Karpas-422 (cell line): ENCODE measurements at regions not wholly inside any gene's neighbourhood (a gene's known extent, or its start where the extent isn't known, plus 50 kb on each side); places are given as distances from the start of the nearest gene placed in this dataset.

ENCODE experiments used
- DNase-seq: peaks from one replicate; pipeline ENCODE4 v3.0.0-alpha.2; 2015
- H2AFZ ChIP-seq: fragments of 200-600 bp; sonication (generic); 2 replicates; pipeline ENCODE4 v1.6.1; 2014; ENCODE audit warnings: antibody characterized with exemption, low read length, mixed read lengths
- H3K27ac ChIP-seq: fragments of 200-600 bp; sonication (generic); 2 replicates; pipeline ENCODE4 v1.5.1; 2014; ENCODE audit warnings: mild to moderate bottlenecking, low read length, moderate library complexity
- H3K27me3 ChIP-seq: fragments of 200-600 bp; sonication (generic); 2 replicates; pipeline ENCODE4 v1.6.1; 2014; ENCODE audit warnings: low read length, mixed read lengths
- H3K36me3 ChIP-seq: fragments of 200-600 bp; sonication (generic); 2 replicates; pipeline ENCODE4 v1.6.1; 2014; ENCODE audit warnings: low read length, mixed read lengths; ENCODE audit not compliant: insufficient read depth
- H3K4me1 ChIP-seq: fragments of 200-600 bp; sonication (generic); 2 replicates; pipeline ENCODE4 v1.6.1; 2014; ENCODE audit warnings: mild to moderate bottlenecking, low read length, mixed read lengths
- H3K4me2 ChIP-seq: fragments of 200-600 bp; sonication (generic); 2 replicates; pipeline ENCODE4 v1.6.1; 2014; ENCODE audit warnings: low read length, low read depth, mild to moderate bottlenecking; ENCODE audit not compliant: poor library complexity, severe bottlenecking
- H3K4me3 ChIP-seq: fragments of 200-600 bp; sonication (generic); 2 replicates; pipeline ENCODE4 v1.5.1; 2014; ENCODE audit warnings: mild to moderate bottlenecking, antibody characterized with exemption, low read length, mixed read lengths
- H3K79me2 ChIP-seq: fragments of 200-600 bp; sonication (generic); 2 replicates; pipeline ENCODE4 v1.6.1; 2014; ENCODE audit warnings: mild to moderate bottlenecking, low read length, mixed read lengths
- H3K9ac ChIP-seq: fragments of 200-600 bp; sonication (generic); 2 replicates; pipeline ENCODE4 v1.6.0; 2014; ENCODE audit warnings: low read length
- H3K9me2 ChIP-seq: fragments of 200-600 bp; sonication (generic), shearing (Covaris generic); replicated peaks from 2 replicates; pipeline ENCODE4 v1.6.0; 2014; ENCODE audit warnings: mild to moderate bottlenecking, low read length, moderate library complexity; ENCODE audit not compliant: insufficient read depth
- H3K9me3 ChIP-seq: fragments of 300-700, 200-600 bp; sonication (generic); 2 replicates; pipeline ENCODE4 v1.6.1; 2014; ENCODE audit warnings: low read length, mixed read lengths
- H4K20me1 ChIP-seq: fragments of 200-600 bp; sonication (generic); 2 replicates; pipeline ENCODE4 v1.6.1; 2014; ENCODE audit warnings: mild to moderate bottlenecking, antibody characterized with exemption, low read length, low read depth; ENCODE audit not compliant: insufficient read depth

DNA sequence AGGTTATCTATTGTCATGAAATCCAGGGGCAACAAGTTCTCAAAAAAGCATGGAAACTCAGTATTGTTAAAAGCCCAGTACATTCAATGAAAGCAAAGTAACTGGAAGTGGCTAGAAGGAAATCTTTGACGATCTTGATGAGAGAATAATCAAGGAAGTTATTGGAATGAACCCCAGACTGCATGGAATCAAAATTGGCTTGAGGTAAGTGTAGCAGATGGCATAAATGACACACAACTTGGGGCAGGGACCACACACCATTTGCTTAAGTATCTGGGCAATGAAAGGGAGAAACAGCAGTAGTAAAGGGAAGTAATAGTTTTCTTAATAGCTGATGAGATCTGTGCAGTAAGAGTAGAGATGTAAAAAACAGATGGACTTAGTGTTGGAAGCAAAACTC lies 238.0 kb downstream of the HS3ST3A1 start:
- no peaks in the 10 kb centered on the region for H3K9me3 ChIP-seq
- H3K36me3 ChIP-seq = no peaks in the 10 kb centered on the region
- H3K9ac ChIP-seq = no peak overlapping the region
- H3K4me2 ChIP-seq = no peak overlapping the region
- H3K9me2 ChIP-seq = no peaks in the 10 kb centered on the region
- no peak overlapping the region for H3K4me3 ChIP-seq
- DNase-seq = no peak
- no peaks in the 10 kb centered on the region for H3K4me1 ChIP-seq
- H2AFZ ChIP-seq = no peak overlapping the region
- H3K27me3 ChIP-seq = no peaks in the 10 kb centered on the region
- H3K27ac ChIP-seq = no peak overlapping the region
- H4K20me1 ChIP-seq = no peaks in the 10 kb centered on the region
- H3K79me2 ChIP-seq = no peaks in the 10 kb centered on the region

GRCh38 chr17:13362341-13363122 lies 239.2 kb downstream of the HS3ST3A1 start:
- Histone ChIP-seq H3K36me3 (no peaks in the 10 kb centered on the region), H3K4me2 (no peak overlapping the region), H2AFZ (no peak overlapping the region), H3K27ac (no peak overlapping the region), H4K20me1 (no peaks in the 10 kb centered on the region), H3K79me2 (no peaks in the 10 kb centered on the region), H3K9me2 (no peaks in the 10 kb centered on the region), H3K4me1 (no peaks in the 10 kb centered on the region), H3K9me3 (no peaks in the 10 kb centered on the region), H3K27me3 (no peaks in the 10 kb centered on the region), H3K9ac (no peak overlapping the region), H3K4me3 (no peak overlapping the region)
- no peak for DNase-seq

DNA sequence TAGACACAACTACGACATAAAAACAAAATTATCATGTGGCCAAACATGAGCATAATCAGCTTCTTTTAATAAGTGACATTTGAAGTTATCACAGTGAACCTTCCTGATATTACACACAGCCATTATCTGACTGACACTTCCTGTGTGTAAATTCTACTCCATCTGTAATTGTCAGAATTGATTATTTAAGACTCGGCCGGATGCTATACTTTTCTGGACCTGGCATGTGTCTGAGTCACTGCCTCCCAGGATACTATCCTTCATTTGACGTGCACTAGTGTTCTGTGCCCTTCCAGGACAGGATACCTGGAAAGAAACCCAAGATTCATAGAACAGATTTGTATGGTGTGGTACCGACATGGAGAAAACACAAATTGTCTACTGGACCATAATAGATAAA lies 242.0 kb downstream of the HS3ST3A1 start:
- H3K27ac ChIP-seq = no peak overlapping the region
- no peaks in the 10 kb centered on the region for H3K4me1 ChIP-seq
- H2AFZ ChIP-seq = no peak overlapping the region
- H3K9me2 ChIP-seq = no peaks in the 10 kb centered on the region
- H3K4me2 ChIP-seq = no peak overlapping the region
- H4K20me1 ChIP-seq = no peaks in the 10 kb centered on the region
- H3K36me3 ChIP-seq = no peaks in the 10 kb centered on the region
- no peaks in the 10 kb centered on the region for H3K27me3 ChIP-seq
- no peak for DNase-seq
- H3K9me3 ChIP-seq = no peaks in the 10 kb centered on the region
- no peaks in the 10 kb centered on the region for H3K79me2 ChIP-seq
- no peak overlapping the region for H3K4me3 ChIP-seq
- H3K9ac ChIP-seq = no peak overlapping the region

- no peaks in the 10 kb centered on the region for H3K9me3 ChIP-seq
- H3K36me3 ChIP-seq = no peaks in the 10 kb centered on the region
- H3K27me3 ChIP-seq = no peaks in the 10 kb centered on the region
- H3K79me2 ChIP-seq = no peaks in the 10 kb centered on the region
- no peaks in the 10 kb centered on the region for H4K20me1 ChIP-seq
- H3K9me2 ChIP-seq = no peaks in the 10 kb centered on the region
- DNase-seq = no peak
- no peak overlapping the region for H2AFZ ChIP-seq
- no peaks in the 10 kb centered on the region for H3K4me1 ChIP-seq
- no peak overlapping the region for H3K9ac ChIP-seq
- H3K27ac ChIP-seq = no peak overlapping the region
- no peak overlapping the region for H3K4me3 ChIP-seq
- no peak overlapping the region for H3K4me2 ChIP-seq
Observed at GRCh38 chr17:13355054-13355453, 246.7 kb downstream of the HS3ST3A1 start.

DNA sequence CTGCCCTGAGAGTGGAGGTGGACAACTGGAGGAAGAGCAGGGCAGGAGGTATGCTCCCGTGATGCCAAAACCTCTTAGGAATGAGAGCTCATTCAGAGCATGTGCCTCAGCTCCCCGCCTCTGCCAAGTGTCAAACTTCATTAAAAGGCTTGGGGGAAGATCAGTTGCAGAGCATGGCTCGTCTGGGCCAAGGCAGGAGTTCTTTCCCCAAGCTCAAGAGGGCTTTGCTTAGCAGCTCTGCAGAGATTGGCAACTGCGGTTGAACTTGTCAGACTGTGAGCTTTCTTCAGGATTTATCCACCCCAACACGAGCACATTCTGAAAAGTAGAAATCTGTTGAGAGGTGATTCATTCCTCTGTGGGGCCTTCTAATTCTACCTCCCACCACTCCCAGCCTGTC lies 248.1 kb downstream of the HS3ST3A1 start:
- no peaks in the 10 kb centered on the region for H3K79me2 ChIP-seq
- H3K27ac ChIP-seq = no peak overlapping the region
- H3K9me3 ChIP-seq = no peaks in the 10 kb centered on the region
- no peaks in the 10 kb centered on the region for H3K9me2 ChIP-seq
- H4K20me1 ChIP-seq = no peaks in the 10 kb centered on the region
- no peak for DNase-seq
- H3K9ac ChIP-seq = no peak overlapping the region
- no peaks in the 10 kb centered on the region for H3K4me1 ChIP-seq
- no peak overlapping the region for H2AFZ ChIP-seq
- no peak overlapping the region for H3K4me2 ChIP-seq
- H3K36me3 ChIP-seq = no peaks in the 10 kb centered on the region
- no peaks in the 10 kb centered on the region for H3K27me3 ChIP-seq
- H3K4me3 ChIP-seq = no peak overlapping the region

GRCh38 chr17:13352747-13353415 lies 248.8 kb downstream of the HS3ST3A1 start:
- Histone ChIP-seq H3K4me1 (no peaks in the 10 kb centered on the region), H3K4me2 (no peak overlapping the region), H3K27ac (no peak overlapping the region), H4K20me1 (no peaks in the 10 kb centered on the region), H2AFZ (no peak overlapping the region), H3K27me3 (no peaks in the 10 kb centered on the region), H3K9me2 (no peaks in the 10 kb centered on the region), H3K4me3 (no peak overlapping the region), H3K9me3 (no peaks in the 10 kb centered on the region), H3K9ac (no peak overlapping the region), H3K36me3 (no peaks in the 10 kb centered on the region), H3K79me2 (no peaks in the 10 kb centered on the region)
- DNase-seq = no peak

DNA sequence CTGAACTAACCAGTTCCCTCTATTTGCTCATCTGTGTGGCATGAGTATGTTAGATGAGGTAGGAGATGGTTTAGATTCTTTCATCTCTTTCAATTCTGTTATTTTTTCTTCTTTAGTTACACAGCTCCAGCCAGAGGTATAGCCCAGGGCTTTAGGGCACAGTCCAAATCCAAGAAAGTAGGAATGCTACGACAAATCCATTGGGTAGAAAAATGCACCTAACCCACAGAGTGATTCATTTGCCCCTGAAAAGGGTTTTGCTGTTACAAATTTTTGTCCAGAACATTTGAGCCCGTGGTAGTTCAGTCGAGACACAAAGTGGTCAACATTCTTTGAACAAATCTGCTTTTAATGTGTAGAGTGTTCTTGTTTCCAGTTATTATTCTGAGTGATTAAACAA lies 250.7 kb downstream of the HS3ST3A1 start:
- Histone ChIP-seq H3K27ac (no peak overlapping the region), H3K9me3 (no peaks in the 10 kb centered on the region), H3K4me1 (no peaks in the 10 kb centered on the region), H3K9ac (no peak overlapping the region), H4K20me1 (no peaks in the 10 kb centered on the region), H3K27me3 (no peaks in the 10 kb centered on the region), H3K36me3 (no peaks in the 10 kb centered on the region), H3K9me2 (no peaks in the 10 kb centered on the region), H3K4me2 (no peak overlapping the region), H3K4me3 (no peak overlapping the region), H3K79me2 (no peaks in the 10 kb centered on the region), H2AFZ (no peak overlapping the region)
- no peak for DNase-seq

- H3K9ac ChIP-seq = no peak overlapping the region
- H2AFZ ChIP-seq = no peak overlapping the region
- no peaks in the 10 kb centered on the region for H3K9me3 ChIP-seq
- no peak overlapping the region for H3K27ac ChIP-seq
- no peak overlapping the region for H3K4me3 ChIP-seq
- H3K79me2 ChIP-seq = no peaks in the 10 kb centered on the region
- H3K36me3 ChIP-seq = no peaks in the 10 kb centered on the region
- no peak for DNase-seq
- H3K9me2 ChIP-seq = no peaks in the 10 kb centered on the region
- no peak overlapping the region for H3K4me2 ChIP-seq
- H4K20me1 ChIP-seq = no peaks in the 10 kb centered on the region
- H3K4me1 ChIP-seq = no peaks in the 10 kb centered on the region
- no peaks in the 10 kb centered on the region for H3K27me3 ChIP-seq
Observed at GRCh38 chr17:13350466-13350865, 251.3 kb downstream of the HS3ST3A1 start.
